Gastrocnemius medialis (tissue), 4 donors: ENCODE measurements at regions not wholly inside any gene's neighbourhood (a gene's known extent, or its start where the extent isn't known, plus 50 kb on each side); places are given as distances from the start of the nearest gene placed in this dataset.

Experiments
- CTCF ChIP-seq, 5 experiments: fragments of 450-650 bp in 3 of 5; fragments of 200-600 bp in 2 of 5; sonication (generic) in 2 of 5; IDR thresholded peaks in 4 of 5; conservative IDR thresholded peaks in 1 of 5; 1 replicate in 4 of 5; 2 replicates in 1 of 5; pipeline ENCODE4 v1.5.1; 2016 to 2019; ENCODE audit warnings: antibody characterized with exemption in 5 of 5, mild to moderate bottlenecking in 3 of 5, moderate library complexity in 3 of 5
- POLR2A ChIP-seq, 2 donors: fragments of 450-650 bp; IDR thresholded peaks; one replicate each; pipeline ENCODE4 v1.6.1; 2017; ENCODE audit warnings: antibody characterized with exemption in 2 of 2, mild to moderate bottlenecking in 2 of 2, moderate library complexity in 2 of 2

GRCh38 chr22:48737461-48738203 is 1090.0 kb downstream of the BRD1 start:
- no peak for TF ChIP-seq CTCF (IDR thresholded peaks at IDR 0.05 in 4 of 5, conservative IDR thresholded peaks at IDR 0.05 in 1 of 5)
- TF ChIP-seq POLR2A (IDR thresholded peaks at IDR 0.05): no peak
